ENCODE measurements at regions not wholly inside any gene's neighbourhood (a gene's known extent, or its start where the extent isn't known, plus 50 kb on each side); places are given as distances from the start of the nearest gene placed in this dataset.
A peak's percentile ranks its signal among the peaks of the same experiment; 100 is the strongest.

DNA sequence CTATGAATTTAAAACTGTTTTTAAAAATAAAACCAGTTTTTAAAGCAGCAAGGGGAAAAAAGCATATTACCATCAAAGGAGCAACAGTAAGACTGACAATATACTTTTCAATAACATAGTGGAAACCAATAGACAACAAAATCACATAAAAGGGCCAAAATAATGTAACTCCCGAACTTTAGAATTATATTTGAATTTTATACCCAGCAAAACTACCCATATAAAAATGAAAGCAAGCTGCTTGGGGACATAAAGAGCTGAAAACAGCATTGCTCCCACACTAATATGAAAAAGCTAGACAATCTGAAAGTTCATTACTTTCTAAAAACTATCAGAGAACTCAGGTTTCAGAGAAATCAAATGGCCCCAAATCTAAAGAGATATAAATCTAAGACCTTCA, 199.4 kb upstream of the ARID1B start:
- DNase-seq (no peak), ATAC-seq (ENCODE audit: low FRiP score in 2 of 2) (no peak)
- WGBS, 2 donors, result 80 to 92% methylated on average over 1 of the region's 1 CpG
- TF ChIP-seq POLR2A (IDR thresholded peaks at IDR 0.05), result no peak
- TF ChIP-seq EP300 (IDR thresholded peaks at IDR 0.05), result no peak
- no peak for TF ChIP-seq POLR2AphosphoS5 (IDR thresholded peaks at IDR 0.05)
- TF ChIP-seq, protein P1, sequence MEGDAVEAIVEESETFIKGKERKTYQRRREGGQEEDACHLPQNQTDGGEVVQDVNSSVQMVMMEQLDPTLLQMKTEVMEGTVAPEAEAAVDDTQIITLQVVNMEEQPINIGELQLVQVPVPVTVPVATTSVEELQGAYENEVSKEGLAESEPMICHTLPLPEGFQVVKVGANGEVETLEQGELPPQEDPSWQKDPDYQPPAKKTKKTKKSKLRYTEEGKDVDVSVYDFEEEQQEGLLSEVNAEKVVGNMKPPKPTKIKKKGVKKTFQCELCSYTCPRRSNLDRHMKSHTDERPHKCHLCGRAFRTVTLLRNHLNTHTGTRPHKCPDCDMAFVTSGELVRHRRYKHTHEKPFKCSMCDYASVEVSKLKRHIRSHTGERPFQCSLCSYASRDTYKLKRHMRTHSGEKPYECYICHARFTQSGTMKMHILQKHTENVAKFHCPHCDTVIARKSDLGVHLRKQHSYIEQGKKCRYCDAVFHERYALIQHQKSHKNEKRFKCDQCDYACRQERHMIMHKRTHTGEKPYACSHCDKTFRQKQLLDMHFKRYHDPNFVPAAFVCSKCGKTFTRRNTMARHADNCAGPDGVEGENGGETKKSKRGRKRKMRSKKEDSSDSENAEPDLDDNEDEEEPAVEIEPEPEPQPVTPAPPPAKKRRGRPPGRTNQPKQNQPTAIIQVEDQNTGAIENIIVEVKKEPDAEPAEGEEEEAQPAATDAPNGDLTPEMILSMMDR (IDR thresholded peaks at IDR 0.05), result no peak
- no peaks in the 10 kb centered on the region for H3K36me3 ChIP-seq
- H3K9me3 ChIP-seq, result peaks cover 0 to 16% (median 15%) of the 10 kb centered on the region in 4 donors
- H3K4me3 ChIP-seq, result no peak overlapping the region
- no peak overlapping the region for H3K27ac ChIP-seq
- H3K27me3 ChIP-seq, result no peaks in the 10 kb centered on the region
- no peaks in the 10 kb centered on the region for H3K4me1 ChIP-seq

DNA sequence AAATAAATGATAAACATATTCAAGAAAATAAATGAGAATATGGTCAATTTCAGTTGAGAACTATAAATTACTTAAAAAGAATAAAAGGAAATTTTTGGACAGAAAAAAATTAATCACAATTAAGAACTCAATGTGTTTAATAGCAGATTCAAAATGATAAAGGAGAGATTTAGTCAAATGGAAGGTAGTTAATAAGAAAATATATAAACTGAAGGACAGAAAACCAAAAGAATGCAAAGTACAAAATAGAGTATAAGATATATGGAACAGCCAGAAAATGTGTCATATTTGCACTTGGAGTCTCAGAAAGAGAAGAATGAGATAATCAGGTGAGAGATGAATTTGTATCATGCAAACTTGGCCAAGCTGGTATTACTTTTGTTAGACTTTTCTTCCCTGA, 201.8 kb upstream of the ARID1B start:
- DNase-seq, result no peak
- H3K27me3 ChIP-seq, result no peaks in the 10 kb centered on the region
- TF ChIP-seq POLR2A (IDR thresholded peaks at IDR 0.05), result no peak
- TF ChIP-seq, protein P1 (IDR thresholded peaks at IDR 0.05), result no peak
- TF ChIP-seq POLR2AphosphoS5 (IDR thresholded peaks at IDR 0.05), result no peak
- TF ChIP-seq EP300 (IDR thresholded peaks at IDR 0.05), result no peak
- no peak overlapping the region for H3K27ac ChIP-seq
- H3K4me1 ChIP-seq, result no peaks in the 10 kb centered on the region
- no peak for ATAC-seq (ENCODE audit: low FRiP score in 2 of 2)
- no peaks in the 10 kb centered on the region for H3K36me3 ChIP-seq
- no peak overlapping the region for H3K4me3 ChIP-seq
- peaks cover 0 to 16% (median 15%) of the 10 kb centered on the region in 4 donors for H3K9me3 ChIP-seq

DNA sequence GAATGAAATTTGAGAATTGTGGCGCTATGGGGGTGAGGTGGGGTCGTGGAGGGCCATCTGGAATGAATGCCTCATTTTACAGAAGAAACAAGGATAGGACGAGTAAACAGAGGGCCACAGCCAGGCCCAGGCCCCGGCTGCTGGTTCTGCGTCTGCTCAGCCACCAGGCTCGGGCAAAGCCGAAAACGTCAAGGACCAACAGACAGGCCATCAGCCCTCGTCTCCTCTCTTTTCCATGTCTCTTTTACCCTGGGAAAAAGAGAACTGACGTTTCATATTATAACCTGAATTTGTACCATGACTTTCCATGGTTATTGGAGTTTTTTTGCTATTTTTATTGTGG, 212.4 kb upstream of the ARID1B start:
- TF ChIP-seq EP300 (IDR thresholded peaks at IDR 0.05) (no peak), POLR2A (IDR thresholded peaks at IDR 0.05) (no peak), POLR2AphosphoS5 (IDR thresholded peaks at IDR 0.05) (no peak)
- TF ChIP-seq, protein P1 (IDR thresholded peaks at IDR 0.05), result no peak
- H3K27me3 ChIP-seq, result no peaks in the 10 kb centered on the region
- H3K4me1 ChIP-seq, result peaks cover 0 to 13% (median 5%) of the 10 kb centered on the region in 4 donors
- peaks cover 0 to 5% (median 0%) of the 10 kb centered on the region in 4 donors for H3K9me3 ChIP-seq
- DNase-seq, result peak in 1 of 2 donors; percentile 38
- no peaks in the 10 kb centered on the region for H3K36me3 ChIP-seq
- no peak for ATAC-seq (ENCODE audit: low FRiP score in 2 of 2)
- no peak overlapping the region for H3K27ac ChIP-seq
- no peak overlapping the region for H3K4me3 ChIP-seq
- WGBS, 2 donors, result 73% methylated on average over 10 of the region's 10 CpGs

DNA sequence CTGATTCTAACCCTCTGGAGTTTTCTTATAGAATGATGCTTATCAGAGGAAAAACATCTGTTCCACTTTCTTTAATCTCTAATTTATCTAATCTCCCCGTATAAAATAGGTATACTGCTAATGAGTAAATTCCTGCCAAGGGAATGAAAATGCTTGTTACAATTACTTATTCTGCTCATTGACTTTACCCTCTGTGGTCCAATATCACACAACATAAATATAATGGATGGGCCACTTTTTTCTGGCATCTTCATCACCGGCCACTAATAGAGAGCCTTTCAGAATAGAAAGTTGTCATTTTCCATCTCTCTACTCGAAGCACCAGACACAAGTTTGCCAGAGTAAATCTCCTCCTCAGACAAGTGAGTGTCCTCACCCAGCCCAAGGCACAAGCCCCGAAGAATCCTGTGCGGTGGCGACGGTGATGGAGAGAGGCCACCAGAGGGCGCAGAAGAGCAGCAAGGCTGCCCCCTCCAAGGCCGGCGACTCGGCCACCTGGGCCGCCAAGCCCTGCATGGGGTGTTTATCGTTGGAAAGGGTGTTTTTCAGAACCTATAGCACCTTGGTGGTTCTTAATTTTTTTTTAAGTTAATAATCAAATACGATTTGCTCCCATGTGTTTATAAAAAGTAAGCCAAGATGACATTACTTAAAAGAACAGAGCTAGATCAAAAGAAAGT, 212.9 kb upstream of the ARID1B start:
- Histone ChIP-seq H3K27ac (no peak overlapping the region), H3K9me3 (peaks cover 0 to 5% (median 0%) of the 10 kb centered on the region in 4 donors), H3K27me3 (no peaks in the 10 kb centered on the region), H3K4me1 (peaks cover 0 to 13% (median 5%) of the 10 kb centered on the region in 4 donors), H3K36me3 (no peaks in the 10 kb centered on the region), H3K4me3 (no peak overlapping the region)
- ATAC-seq (ENCODE audit: low FRiP score in 2 of 2) (peak; percentile 92 to 96), DNase-seq (peak; percentile 81 to 88)
- WGBS, 2 donors, result 3 to 9% methylated on average over 14 of the region's 14 CpGs
- TF ChIP-seq EP300 (IDR thresholded peaks at IDR 0.05), result no peak
- TF ChIP-seq, protein P1 (IDR thresholded peaks at IDR 0.05), result peak; percentile 75 to 90 (median 87)

DNA sequence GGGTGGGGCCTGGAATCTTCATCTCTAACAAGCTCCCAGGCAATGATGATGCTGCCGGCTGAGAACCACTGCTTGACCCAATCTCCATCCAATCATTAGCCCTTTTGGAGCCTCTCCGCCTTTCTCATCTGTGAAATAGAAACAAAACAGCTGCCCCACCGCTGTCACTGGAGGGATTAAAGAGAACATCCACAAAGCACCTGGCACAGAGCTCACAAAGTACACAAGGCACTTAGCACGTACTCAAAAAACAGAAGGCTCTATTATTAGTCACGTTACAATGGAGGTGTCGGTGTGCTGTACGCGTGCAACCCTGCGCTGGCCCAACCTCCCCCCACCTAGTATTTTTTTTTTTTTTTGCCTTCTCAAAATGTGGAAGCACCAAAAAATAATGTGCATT, 213.5 kb upstream of the ARID1B start:
- no peaks in the 10 kb centered on the region for H3K36me3 ChIP-seq
- H3K27ac ChIP-seq, result no peak overlapping the region
- peaks cover 0 to 13% (median 5%) of the 10 kb centered on the region in 4 donors for H3K4me1 ChIP-seq
- no peaks in the 10 kb centered on the region for H3K27me3 ChIP-seq
- ATAC-seq (ENCODE audit: low FRiP score in 2 of 2) (peak in 1 of 2 donors; percentile 66), DNase-seq (peak in 1 of 2 donors; percentile 38)
- 51 to 52% methylated on average over 9 of the region's 9 CpGs for WGBS, 2 donors
- TF ChIP-seq POLR2AphosphoS5 (IDR thresholded peaks at IDR 0.05), result no peak
- no peak for TF ChIP-seq EP300 (IDR thresholded peaks at IDR 0.05)
- no peak for TF ChIP-seq POLR2A (IDR thresholded peaks at IDR 0.05)
- TF ChIP-seq, protein P1 (IDR thresholded peaks at IDR 0.05), result no peak
- H3K9me3 ChIP-seq, result peaks cover 0 to 5% (median 0%) of the 10 kb centered on the region in 4 donors
- no peak overlapping the region for H3K4me3 ChIP-seq

All from upper lobe of left lung (tissue), 6 donors.